ENCODE measurements at regions not wholly inside any gene's neighbourhood (a gene's known extent, or its start where the extent isn't known, plus 50 kb on each side); places are given as distances from the start of the nearest gene placed in this dataset.

GRCh38 chr4:74624351-74625151, 169.8 kb downstream of the BTC start:
- TF ChIP-seq POLR2A (IDR thresholded peaks at IDR 0.05) (no peak), CTCF (IDR thresholded peaks at IDR 0.05) (no peak)
- intact Hi-C loops (cut with DNase I) = no loop called here
- Histone ChIP-seq H3K4me3 (no peak overlapping the region), H3K36me3 (no peaks in the 10 kb centered on the region), H3K4me1 (peaks cover 0 to 6% (median 0%) of the 10 kb centered on the region in 4 donors), H3K27ac (no peak overlapping the region), H3K27me3 (no peaks in the 10 kb centered on the region), H3K9me3 (no peaks in the 10 kb centered on the region)
- ATAC-seq (peak in 1 of 4 donors; percentile 80), DNase-seq (no peak)
- WGBS (ENCODE audit: insufficient coverage, low coverage, low lambda C conversion rate, missing lambda C conversion rate) = 54% methylated on average over 5 of the region's 5 CpGs

GRCh38 chr4:74625981-74626380, 168.3 kb downstream of the BTC start:
- peaks cover 0 to 6% (median 0%) of the 10 kb centered on the region in 4 donors for H3K4me1 ChIP-seq
- no peak for DNase-seq
- no peak for ATAC-seq
- H3K36me3 ChIP-seq = no peaks in the 10 kb centered on the region
- no peak overlapping the region for H3K27ac ChIP-seq
- intact Hi-C loops (cut with DNase I) = no loop called here
- H3K9me3 ChIP-seq = no peaks in the 10 kb centered on the region
- H3K4me3 ChIP-seq = no peak overlapping the region
- no peaks in the 10 kb centered on the region for H3K27me3 ChIP-seq
- 46% methylated on average over 1 of the region's 1 CpG for WGBS (ENCODE audit: insufficient coverage, low coverage, low lambda C conversion rate, missing lambda C conversion rate)
- TF ChIP-seq CTCF (IDR thresholded peaks at IDR 0.05) (no peak), POLR2A (IDR thresholded peaks at IDR 0.05) (no peak)

GRCh38 chr4:74627093-74627492, 167.2 kb downstream of the BTC start:
- no peak for DNase-seq
- Histone ChIP-seq H3K9me3 (no peaks in the 10 kb centered on the region), H3K27ac (no peak overlapping the region), H3K27me3 (no peaks in the 10 kb centered on the region), H3K4me3 (no peak overlapping the region), H3K36me3 (no peaks in the 10 kb centered on the region), H3K4me1 (peaks cover 0 to 6% (median 0%) of the 10 kb centered on the region in 4 donors)
- 91% methylated on average over 4 of the region's 4 CpGs for WGBS (ENCODE audit: insufficient coverage, low coverage, low lambda C conversion rate, missing lambda C conversion rate)
- intact Hi-C loops (cut with DNase I) = no loop called here
- peak in 1 of 4 donors; percentile 13 for ATAC-seq
- TF ChIP-seq POLR2A (IDR thresholded peaks at IDR 0.05) (no peak), CTCF (IDR thresholded peaks at IDR 0.05) (no peak)

GRCh38 chr4:74627504-74627903, 166.8 kb downstream of the BTC start:
- intact Hi-C loops (cut with DNase I) = no loop called here
- WGBS (ENCODE audit: insufficient coverage, low coverage, low lambda C conversion rate, missing lambda C conversion rate) = 17% methylated on average over 4 of the region's 4 CpGs
- no peaks in the 10 kb centered on the region for H3K9me3 ChIP-seq
- TF ChIP-seq POLR2A (IDR thresholded peaks at IDR 0.05) (no peak), CTCF (IDR thresholded peaks at IDR 0.05) (no peak)
- no peaks in the 10 kb centered on the region for H3K27me3 ChIP-seq
- no peak overlapping the region for H3K4me3 ChIP-seq
- ATAC-seq = peak; percentile 60 to 75 (median 66)
- H3K27ac ChIP-seq = no peak overlapping the region
- peaks cover 0 to 6% (median 0%) of the 10 kb centered on the region in 4 donors for H3K4me1 ChIP-seq
- H3K36me3 ChIP-seq = no peaks in the 10 kb centered on the region
- DNase-seq = no peak
